H9 (cell line): ENCODE measurements at regions not wholly inside any gene's neighbourhood (a gene's known extent, or its start where the extent isn't known, plus 50 kb on each side); places are given as distances from the start of the nearest gene placed in this dataset.

Experiments used
- DNase-seq: peaks from one replicate; pipeline ENCODE4 v3.0.0-alpha.2; 2017
- H2AFZ ChIP-seq: one replicate; pipeline ENCODE4 v1.6.1; 2013; ENCODE audit warnings: mild to moderate bottlenecking, low read length, control low read depth, moderate library complexity
- H2AK5ac ChIP-seq: 2 replicates; pipeline ENCODE4 v1.6.1; 2013; ENCODE audit warnings: low read length, control low read depth, mixed read lengths; ENCODE audit not compliant: insufficient read length
- H2BK120ac ChIP-seq: one replicate; pipeline ENCODE4 v1.6.1; 2013; ENCODE audit warnings: low read depth, mild to moderate bottlenecking, low read length, control low read depth, inconsistent platforms; ENCODE audit not compliant: poor library complexity, severe bottlenecking
- H2BK12ac ChIP-seq: 2 replicates; pipeline ENCODE4 v1.6.1; 2013; ENCODE audit warnings: low read length, control low read depth, mixed read lengths, low read depth; ENCODE audit not compliant: insufficient read length
- H2BK15ac ChIP-seq: 2 replicates; pipeline ENCODE4 v1.6.1; 2013; ENCODE audit warnings: low read depth, low read length, control low read depth
- H2BK20ac ChIP-seq: one replicate; pipeline ENCODE4 v1.6.1; 2013; ENCODE audit warnings: low read depth, mild to moderate bottlenecking, low read length, control low read depth, inconsistent platforms; ENCODE audit not compliant: poor library complexity, severe bottlenecking
- H2BK5ac ChIP-seq: 2 replicates; pipeline ENCODE4 v1.6.1; 2013; ENCODE audit warnings: low read length, control low read depth, mixed read lengths; ENCODE audit not compliant: insufficient read length
- H3K14ac ChIP-seq: 2 replicates; pipeline ENCODE4 v1.6.1; 2013; ENCODE audit warnings: low read length, control low read depth; ENCODE audit not compliant: insufficient read depth
- H3K18ac ChIP-seq: 2 replicates; pipeline ENCODE4 v1.6.1; 2013; ENCODE audit warnings: low read depth, mild to moderate bottlenecking, mixed read lengths, low read length, control low read depth; ENCODE audit not compliant: insufficient read length
- H3K23ac ChIP-seq: 2 replicates; pipeline ENCODE4 v1.6.1; 2013; ENCODE audit warnings: low read length, control low read depth, mixed read lengths, low read depth; ENCODE audit not compliant: insufficient read length
- H3K23me2 ChIP-seq: 2 replicates; pipeline ENCODE4 v1.6.1; 2013; ENCODE audit warnings: low read depth, mild to moderate bottlenecking, mixed read lengths, low read length, control low read depth; ENCODE audit not compliant: insufficient read length, poor library complexity, severe bottlenecking
- H3K27ac ChIP-seq: 2 replicates; pipeline ENCODE4 v1.5.1; 2013; ENCODE audit warnings: low read length, control low read depth, mixed read lengths, low read depth; ENCODE audit not compliant: insufficient read length
- H3K27me3 ChIP-seq: 2 replicates; pipeline ENCODE4 v1.6.1; 2013; ENCODE audit warnings: low read length, control low read depth, inconsistent platforms; ENCODE audit not compliant: insufficient read depth
- H3K4ac ChIP-seq: 2 replicates; pipeline ENCODE4 v1.6.1; 2013; ENCODE audit warnings: low read depth, mild to moderate bottlenecking, control low read depth, inconsistent platforms, low read length, moderate library complexity
- H3K4me1 ChIP-seq: 2 replicates; pipeline ENCODE4 v1.6.1; 2013; ENCODE audit warnings: low read length, control low read depth, inconsistent platforms; ENCODE audit not compliant: insufficient read depth
- H3K4me2 ChIP-seq: 2 replicates; pipeline ENCODE4 v1.6.1; 2013; ENCODE audit warnings: low read length, control low read depth, mixed read lengths; ENCODE audit not compliant: insufficient read length, insufficient read depth
- H3K56ac ChIP-seq: 2 replicates; pipeline ENCODE4 v1.6.1; 2013; ENCODE audit warnings: low read depth, mild to moderate bottlenecking, mixed read lengths, low read length, control low read depth; ENCODE audit not compliant: insufficient read length
- H3K79me1 ChIP-seq: 2 replicates; pipeline ENCODE4 v1.6.1; 2013; ENCODE audit warnings: low read depth, mild to moderate bottlenecking, moderate library complexity, low read length, control low read depth, inconsistent platforms; ENCODE audit not compliant: insufficient read depth, poor library complexity, severe bottlenecking
- H3K79me2 ChIP-seq: 2 replicates; pipeline ENCODE4 v1.6.1; 2013; ENCODE audit warnings: low read length, control low read depth, inconsistent platforms; ENCODE audit not compliant: insufficient read depth
- H3K9ac ChIP-seq: 2 replicates; pipeline ENCODE4 v1.6.1; 2013; ENCODE audit warnings: low read length, control low read depth, mixed read lengths; ENCODE audit not compliant: insufficient read length; ENCODE audit errors: extremely low read depth
- H3K9me3 ChIP-seq: one replicate; pipeline ENCODE4 v1.6.1; 2013; ENCODE audit warnings: low read depth, low read length, inconsistent platforms; ENCODE audit not compliant: control insufficient read depth
- H3T11ph ChIP-seq: one replicate; pipeline ENCODE4 v1.6.1; 2013; ENCODE audit warnings: mild to moderate bottlenecking, low read length, control low read depth, inconsistent platforms
- H4K20me1 ChIP-seq: one replicate; pipeline ENCODE4 v1.6.1; 2013; ENCODE audit not compliant: control insufficient read depth, insufficient read length, insufficient read depth
- H4K5ac ChIP-seq: 2 replicates; pipeline ENCODE4 v1.6.1; 2013; ENCODE audit warnings: low read depth, mild to moderate bottlenecking, mixed read lengths, low read length, control low read depth; ENCODE audit not compliant: insufficient read length
- H4K8ac ChIP-seq: replicated peaks from 2 replicates; pipeline ENCODE4 v1.6.1; 2013; ENCODE audit warnings: low read length, control low read depth, mixed read lengths, low read depth; ENCODE audit not compliant: insufficient read length
- H4K91ac ChIP-seq: 2 replicates; pipeline ENCODE4 v1.6.1; 2013; ENCODE audit warnings: low read depth, mild to moderate bottlenecking, moderate library complexity, mixed read lengths, low read length, control low read depth; ENCODE audit not compliant: insufficient read length
- H3K27ac Mint-ChIP-seq, 3 experiments: 2 replicates in 2 of 3; 3 replicates in 1 of 3; pipeline ENCODE4 v1.8.0; 2020 to 2021; ENCODE audit warnings: mixed read lengths in 3 of 3, mild to moderate bottlenecking in 1 of 3, moderate library complexity in 1 of 3
- H3K27me3 Mint-ChIP-seq: 2 replicates; pipeline ENCODE4 v1.8.0; 2021; ENCODE audit warnings: low read depth, mild to moderate bottlenecking, moderate library complexity, mixed read lengths
- H3K36me3 Mint-ChIP-seq, 3 experiments: 2 replicates in 2 of 3; 3 replicates in 1 of 3; pipeline ENCODE4 v1.8.0; 2020 to 2021; ENCODE audit warnings: low read depth in 3 of 3, mixed read lengths in 3 of 3; ENCODE audit not compliant: insufficient read depth in 1 of 3
- H3K4me1 Mint-ChIP-seq, 2 experiments: 2 replicates each; pipeline ENCODE4 v1.8.0; 2020; ENCODE audit warnings: mixed read lengths in 2 of 2
- H3K4me3 Mint-ChIP-seq, 2 experiments: 2 replicates in 1 of 2; 3 replicates in 1 of 2; pipeline ENCODE4 v1.8.0; 2020 to 2021; ENCODE audit warnings: mild to moderate bottlenecking in 2 of 2, mixed read lengths in 2 of 2, moderate library complexity in 1 of 2
- H3K9me3 Mint-ChIP-seq, 2 experiments: 2 replicates in 1 of 2; 3 replicates in 1 of 2; pipeline ENCODE4 v1.8.0; 2020; ENCODE audit warnings: mild to moderate bottlenecking in 2 of 2, mixed read lengths in 2 of 2, moderate library complexity in 1 of 2
- CTCF ChIP-seq: fragments of 200-600 bp; sonication (generic); conservative IDR thresholded peaks from 3 replicates; pipeline ENCODE4 v1.8.0; 2021; ENCODE audit warnings: antibody characterized with exemption, mild to moderate bottlenecking
- WGBS: extraction: QIAGEN DNeasy Blood & Tissue Kit; methylation state at CpG from one replicate; pipeline ENCODE4 v1.1.7; 2013; ENCODE audit warnings: missing lambda C conversion rate, low lambda C conversion rate, mixed read lengths; ENCODE audit not compliant: insufficient read length; ENCODE audit errors: extremely low coverage; 5-methylcytosine and 5-hydroxymethylcytosine counted together

- H4K5ac ChIP-seq: no peak overlapping the region
- H3K23ac ChIP-seq: no peak overlapping the region
- H3K27ac Mint-ChIP-seq: no peak overlapping the region
- no peak overlapping the region for H2BK5ac ChIP-seq
- H2AK5ac ChIP-seq: no peak overlapping the region
- no peaks in the 10 kb centered on the region for H3K27me3 ChIP-seq
- H3K4ac ChIP-seq: no peak overlapping the region
- TF ChIP-seq CTCF: no peak
- H2BK12ac ChIP-seq: no peak overlapping the region
- no peak overlapping the region for H3K56ac ChIP-seq
- H3K4me3 Mint-ChIP-seq: no peak overlapping the region; a peak in 1 of 5 replicates
- no peak for DNase-seq
- peaks cover 0 to 4% (median 0%) of the 10 kb centered on the region in 3 experiments; a peak in 2 of 7 replicates for H3K36me3 Mint-ChIP-seq
- no peaks in the 10 kb centered on the region for H3K23me2 ChIP-seq
- H4K8ac ChIP-seq: no peak overlapping the region
- H3K9me3 ChIP-seq: no peaks in the 10 kb centered on the region
- H3K4me1 Mint-ChIP-seq: peaks cover 0 to 2% of the 10 kb centered on the region in 2 experiments; a peak in 1 of 4 replicates
- no CpG with 5 or more reads among the region's 2 CpGs for WGBS
- no peak overlapping the region for H2AFZ ChIP-seq
- no peak overlapping the region for H4K91ac ChIP-seq
- H3K4me2 ChIP-seq: no peak overlapping the region
- H3K27ac ChIP-seq: no peak overlapping the region
- H3K9ac ChIP-seq: no peak overlapping the region
- H3K79me1 ChIP-seq: no peaks in the 10 kb centered on the region
- H3K4me1 ChIP-seq: no peaks in the 10 kb centered on the region
- peaks cover 0 to 12% of the 10 kb centered on the region in 2 experiments; a peak in 4 of 5 replicates for H3K9me3 Mint-ChIP-seq
- H3K18ac ChIP-seq: no peak overlapping the region
- no peak overlapping the region for H2BK20ac ChIP-seq
- no peaks in the 10 kb centered on the region for H3K27me3 Mint-ChIP-seq
- no peaks in the 10 kb centered on the region for H4K20me1 ChIP-seq
- H2BK15ac ChIP-seq: no peak overlapping the region
- no peak overlapping the region for H3T11ph ChIP-seq
- H3K79me2 ChIP-seq: no peaks in the 10 kb centered on the region
- H2BK120ac ChIP-seq: no peak overlapping the region
- H3K14ac ChIP-seq: no peak overlapping the region
These were observed 562.5 kb upstream of the LRRC4C start for GRCh38 chr11:42021911-42022310.
